WTC11 (cell line): ENCODE measurements at regions not wholly inside any gene's neighbourhood (a gene's known extent, or its start where the extent isn't known, plus 50 kb on each side); places are given as distances from the start of the nearest gene placed in this dataset.

Source experiments
- ATAC-seq: fragments of 200-7000 bp; cut with Tn5 transposase; 2 replicates; pipeline ENCODE4 v1.10.0; 2021; ENCODE audit warnings: mild to moderate bottlenecking, moderate library complexity
- CTCF ChIA-PET: fragments of 300-600 bp; sonication (Branson Sonifier 250); formaldehyde crosslinking; loops from one replicate; lab custom pipeline; 2021; ENCODE audit warnings: antibody characterized with exemption; lab: Charles Lee
- POLR2A ChIA-PET: fragments of 350-600 bp; sonication (Branson Sonifier 250); formaldehyde crosslinking; loops from one replicate; lab custom pipeline; 2021; ENCODE audit warnings: antibody characterized with exemption; lab: Charles Lee
- DNase-seq: peaks from one replicate; pipeline ENCODE4 v3.0.0; 2021; ENCODE audit warnings: low spot score
- H3K27ac Mint-ChIP-seq: 2 replicates; pipeline ENCODE4 v1.8.0; 2021; ENCODE audit warnings: mixed read lengths
- H3K27me3 Mint-ChIP-seq: 2 replicates; pipeline ENCODE4 v1.8.0; 2021; ENCODE audit warnings: low read depth, mild to moderate bottlenecking, moderate library complexity, mixed read lengths
- H3K36me3 Mint-ChIP-seq: 2 replicates; pipeline ENCODE4 v1.8.0; 2021; ENCODE audit warnings: mixed read lengths
- H3K4me1 Mint-ChIP-seq: 2 replicates; pipeline ENCODE4 v1.8.0; 2022; ENCODE audit warnings: mixed read lengths
- H3K4me3 Mint-ChIP-seq: 2 replicates; pipeline ENCODE4 v1.8.0; 2021; ENCODE audit warnings: mild to moderate bottlenecking, moderate library complexity, mixed read lengths
- H3K9me3 Mint-ChIP-seq: 2 replicates; pipeline ENCODE4 v1.8.0; 2021; ENCODE audit warnings: mixed read lengths
- ARID4B ChIP-seq: sonication (generic); formaldehyde crosslinking; IDR thresholded peaks from 2 replicates; pipeline ENCODE4 v1.8.0; 2023; ENCODE audit warnings: missing genetic modification reagents, mild to moderate bottlenecking, borderline replicate concordance
- CREB1 ChIP-seq: sonication (generic); formaldehyde crosslinking; IDR thresholded peaks from 2 replicates; pipeline ENCODE4 v1.8.0; 2023; ENCODE audit warnings: mild to moderate bottlenecking, missing genetic modification reagents
- CREM ChIP-seq: sonication (generic); formaldehyde crosslinking; IDR thresholded peaks from 2 replicates; pipeline ENCODE4 v1.8.1; 2022; ENCODE audit warnings: mild to moderate bottlenecking, missing genetic modification reagents, moderate library complexity
- EMX1 ChIP-seq: fragments of 250-450 bp; sonication (Bioruptor Pico); IDR thresholded peaks from 2 replicates; pipeline ENCODE4 v1.8.0; 2021; ENCODE audit warnings: mild to moderate bottlenecking
- FOXJ3 ChIP-seq: sonication (generic); formaldehyde crosslinking; IDR thresholded peaks from 2 replicates; pipeline ENCODE4 v1.9.0; 2021; ENCODE audit warnings: missing genetic modification reagents, mild to moderate bottlenecking, borderline replicate concordance
- NFE2L1 ChIP-seq: sonication (generic); formaldehyde crosslinking; IDR thresholded peaks from 2 replicates; pipeline ENCODE4 v1.8.1; 2023; ENCODE audit warnings: missing genetic modification reagents
- NR2C2 ChIP-seq: sonication (generic); formaldehyde crosslinking; IDR thresholded peaks from 2 replicates; pipeline ENCODE4 v1.8.0; 2022; ENCODE audit warnings: mild to moderate bottlenecking, missing genetic modification reagents
- ZBTB21 ChIP-seq: sonication (generic); formaldehyde crosslinking; IDR thresholded peaks from 2 replicates; pipeline ENCODE4 v1.8.1; 2023; ENCODE audit warnings: mild to moderate bottlenecking, missing genetic modification reagents, borderline replicate concordance
- ZNF232 ChIP-seq: sonication (generic); formaldehyde crosslinking; IDR thresholded peaks from 2 replicates; pipeline ENCODE4 v1.8.0; 2022; ENCODE audit warnings: mild to moderate bottlenecking, missing genetic modification reagents
- ZNF396 ChIP-seq: fragments of 250-450 bp; sonication (Bioruptor Pico); IDR thresholded peaks from 2 replicates; pipeline ENCODE4 v1.8.0; 2021; ENCODE audit warnings: mild to moderate bottlenecking, moderate library complexity, borderline replicate concordance
- ZNF425 ChIP-seq: fragments of 250-450 bp; sonication (Bioruptor Pico); conservative IDR thresholded peaks from 2 replicates; pipeline ENCODE4 v1.9.0; 2021; ENCODE audit warnings: mild to moderate bottlenecking
- TF ChIP-seq, protein P1 (sequence below): fragments of 250-450 bp; sonication (Bioruptor Pico); IDR thresholded peaks from 2 replicates; pipeline ENCODE4 v1.9.0; 2021; ENCODE audit warnings: mild to moderate bottlenecking
- TF ChIP-seq, protein P2 (sequence below): sonication (generic); formaldehyde crosslinking; IDR thresholded peaks from 2 replicates; pipeline ENCODE4 v1.8.1; 2022; ENCODE audit warnings: low read depth, missing genetic modification reagents, borderline replicate concordance
- TF ChIP-seq, protein P3 (sequence below): sonication (generic); formaldehyde crosslinking; IDR thresholded peaks from 2 replicates; pipeline ENCODE4 v1.8.1; 2022; ENCODE audit warnings: mild to moderate bottlenecking, moderate library complexity, missing genetic modification reagents

GRCh38 chr2:133712369-133712768 lies 144.1 kb upstream of the NCKAP5 start:
- no peaks in the 10 kb centered on the region; the same call in 1 of the 2 replicates for H3K27me3 Mint-ChIP-seq
- no peak overlapping the region for H3K27ac Mint-ChIP-seq
- peaks cover 29% of the 10 kb centered on the region for H3K9me3 Mint-ChIP-seq
- ATAC-seq = no peak
- no peak for TF ChIP-seq ZNF232 (CRISPR knock-in tag)
- TF ChIP-seq FOXJ3 (CRISPR knock-in tag) = no peak
- no peak for TF ChIP-seq ZNF396 (CRISPR knock-in tag)
- no peak for TF ChIP-seq ARID4B (CRISPR knock-in tag)
- no peak for TF ChIP-seq ZNF425 (CRISPR knock-in tag)
- TF ChIP-seq NR2C2 (CRISPR knock-in tag) = no peak
- TF ChIP-seq, protein P1, sequence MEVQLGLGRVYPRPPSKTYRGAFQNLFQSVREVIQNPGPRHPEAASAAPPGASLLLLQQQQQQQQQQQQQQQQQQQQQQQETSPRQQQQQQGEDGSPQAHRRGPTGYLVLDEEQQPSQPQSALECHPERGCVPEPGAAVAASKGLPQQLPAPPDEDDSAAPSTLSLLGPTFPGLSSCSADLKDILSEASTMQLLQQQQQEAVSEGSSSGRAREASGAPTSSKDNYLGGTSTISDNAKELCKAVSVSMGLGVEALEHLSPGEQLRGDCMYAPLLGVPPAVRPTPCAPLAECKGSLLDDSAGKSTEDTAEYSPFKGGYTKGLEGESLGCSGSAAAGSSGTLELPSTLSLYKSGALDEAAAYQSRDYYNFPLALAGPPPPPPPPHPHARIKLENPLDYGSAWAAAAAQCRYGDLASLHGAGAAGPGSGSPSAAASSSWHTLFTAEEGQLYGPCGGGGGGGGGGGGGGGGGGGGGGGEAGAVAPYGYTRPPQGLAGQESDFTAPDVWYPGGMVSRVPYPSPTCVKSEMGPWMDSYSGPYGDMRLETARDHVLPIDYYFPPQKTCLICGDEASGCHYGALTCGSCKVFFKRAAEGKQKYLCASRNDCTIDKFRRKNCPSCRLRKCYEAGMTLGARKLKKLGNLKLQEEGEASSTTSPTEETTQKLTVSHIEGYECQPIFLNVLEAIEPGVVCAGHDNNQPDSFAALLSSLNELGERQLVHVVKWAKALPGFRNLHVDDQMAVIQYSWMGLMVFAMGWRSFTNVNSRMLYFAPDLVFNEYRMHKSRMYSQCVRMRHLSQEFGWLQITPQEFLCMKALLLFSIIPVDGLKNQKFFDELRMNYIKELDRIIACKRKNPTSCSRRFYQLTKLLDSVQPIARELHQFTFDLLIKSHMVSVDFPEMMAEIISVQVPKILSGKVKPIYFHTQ (CRISPR knock-in tag) = no peak
- TF ChIP-seq ZBTB21 (CRISPR knock-in tag) = no peak
- TF ChIP-seq CREM (CRISPR knock-in tag) = no peak
- TF ChIP-seq, protein P2, sequence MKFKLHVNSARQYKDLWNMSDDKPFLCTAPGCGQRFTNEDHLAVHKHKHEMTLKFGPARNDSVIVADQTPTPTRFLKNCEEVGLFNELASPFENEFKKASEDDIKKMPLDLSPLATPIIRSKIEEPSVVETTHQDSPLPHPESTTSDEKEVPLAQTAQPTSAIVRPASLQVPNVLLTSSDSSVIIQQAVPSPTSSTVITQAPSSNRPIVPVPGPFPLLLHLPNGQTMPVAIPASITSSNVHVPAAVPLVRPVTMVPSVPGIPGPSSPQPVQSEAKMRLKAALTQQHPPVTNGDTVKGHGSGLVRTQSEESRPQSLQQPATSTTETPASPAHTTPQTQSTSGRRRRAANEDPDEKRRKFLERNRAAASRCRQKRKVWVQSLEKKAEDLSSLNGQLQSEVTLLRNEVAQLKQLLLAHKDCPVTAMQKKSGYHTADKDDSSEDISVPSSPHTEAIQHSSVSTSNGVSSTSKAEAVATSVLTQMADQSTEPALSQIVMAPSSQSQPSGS (CRISPR knock-in tag) = no peak
- TF ChIP-seq NFE2L1 = no peak
- TF ChIP-seq, protein P3, sequence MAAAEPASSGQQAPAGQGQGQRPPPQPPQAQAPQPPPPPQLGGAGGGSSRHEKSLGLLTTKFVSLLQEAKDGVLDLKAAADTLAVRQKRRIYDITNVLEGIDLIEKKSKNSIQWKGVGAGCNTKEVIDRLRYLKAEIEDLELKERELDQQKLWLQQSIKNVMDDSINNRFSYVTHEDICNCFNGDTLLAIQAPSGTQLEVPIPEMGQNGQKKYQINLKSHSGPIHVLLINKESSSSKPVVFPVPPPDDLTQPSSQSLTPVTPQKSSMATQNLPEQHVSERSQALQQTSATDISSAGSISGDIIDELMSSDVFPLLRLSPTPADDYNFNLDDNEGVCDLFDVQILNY (CRISPR knock-in tag) = no peak
- TF ChIP-seq EMX1 (CRISPR knock-in tag) = no peak
- TF ChIP-seq CREB1 = no peak
- H3K4me3 Mint-ChIP-seq = no peak overlapping the region
- peaks cover 15% of the 10 kb centered on the region for H3K4me1 Mint-ChIP-seq
- DNase-seq = no peak
- peaks cover 10% of the 10 kb centered on the region for H3K36me3 Mint-ChIP-seq
- ChIA-PET POLR2A (no interaction called here), CTCF (no interaction called here)
